K562 (cell line): ENCODE measurements at regions not wholly inside any gene's neighbourhood (a gene's known extent, or its start where the extent isn't known, plus 50 kb on each side); places are given as distances from the start of the nearest gene placed in this dataset.

Experiments
- AFF4 ChIP-seq: sonication (generic); formaldehyde crosslinking; IDR thresholded peaks from 2 replicates; pipeline ENCODE4 v1.8.0; 2023; ENCODE audit warnings: mild to moderate bottlenecking, missing genetic modification reagents
- CHAMP1 ChIP-seq: fragments of 450-650 bp; IDR thresholded peaks from 2 replicates; pipeline ENCODE4 v1.6.1; 2016; ENCODE audit warnings: mild to moderate bottlenecking
- CREB1 ChIP-seq, 2 experiments: sonication (generic) in 1 of 2; formaldehyde crosslinking in 1 of 2; IDR thresholded peaks; 2 replicates each; pipeline versions ENCODE4 v1.6.1 to v1.8.0; 2012 to 2022; ENCODE audit warnings: inconsistent platforms in 1 of 2, mild to moderate bottlenecking in 1 of 2, missing genetic modification reagents in 1 of 2, moderate library complexity in 1 of 2
- CTCF ChIP-seq, 3 experiments: IDR thresholded peaks in 2 of 3; conservative IDR thresholded peaks in 1 of 3; 2 replicates each; pipeline ENCODE4 v1.5.1; 2011 to 2012; ENCODE audit warnings: low read length in 3 of 3, mild to moderate bottlenecking in 3 of 3, control low read depth in 2 of 3, improper control_type of control experiment in 1 of 3, inconsistent platforms in 1 of 3, low read depth in 1 of 3, mixed read lengths in 1 of 3, moderate library complexity in 1 of 3; ENCODE audit not compliant: insufficient read depth in 2 of 3
- DNMT1 ChIP-seq: fragments of 450-650 bp; IDR thresholded peaks from 2 replicates; pipeline ENCODE4 v1.6.1; 2016; ENCODE audit warnings: antibody characterized with exemption, mild to moderate bottlenecking
- FOXJ3 ChIP-seq: sonication (generic); formaldehyde crosslinking; IDR thresholded peaks from 2 replicates; pipeline ENCODE4 v1.4.0; 2020; ENCODE audit warnings: mild to moderate bottlenecking, missing genetic modification reagents
- HDAC1 ChIP-seq, 2 experiments: fragments of 450-650 bp; IDR thresholded peaks; 2 replicates each; pipeline ENCODE4 v1.6.1; 2016 to 2017; ENCODE audit warnings: inconsistent platforms in 1 of 2, mild to moderate bottlenecking in 1 of 2, moderate library complexity in 1 of 2
- MAFF ChIP-seq: IDR thresholded peaks from 2 replicates; pipeline ENCODE4 v1.6.1; 2012; ENCODE audit warnings: low read length, improper control_type of control experiment
- MXI1 ChIP-seq: IDR thresholded peaks from 2 replicates; pipeline ENCODE4 v1.6.1; 2011; ENCODE audit warnings: low read depth, mild to moderate bottlenecking, improper control_type of control experiment, low read length
- NR2C1 ChIP-seq, 2 experiments: fragments of 450-650 bp; IDR thresholded peaks; 2 replicates each; pipeline ENCODE4 v1.6.1; 2017; ENCODE audit warnings: mild to moderate bottlenecking in 2 of 2, antibody characterized with exemption in 1 of 2, inconsistent platforms in 1 of 2, missing compliant biosample characterization in 1 of 2, missing genetic modification characterization in 1 of 2
- NR2C2 ChIP-seq, 2 experiments: fragments of 200-800 bp in 1 of 2; sonication (Bioruptor generic) in 1 of 2; sonication (generic) in 1 of 2; formaldehyde crosslinking in 1 of 2; IDR thresholded peaks; 2 replicates each; pipeline versions ENCODE4 v1.6.1 to v1.8.0; 2016 to 2022; ENCODE audit warnings: mild to moderate bottlenecking in 1 of 2, missing compliant biosample characterization in 1 of 2, missing genetic modification characterization in 1 of 2, missing genetic modification reagents in 1 of 2
- SRSF7 ChIP-seq: fragments of 200-400 bp; formaldehyde crosslinking; optimal IDR thresholded peaks from 2 replicates; pipeline ENCODE3; 2017; ENCODE audit warnings: mild to moderate bottlenecking, low read depth, low read length
- ZBTB26 ChIP-seq: fragments of 450-650 bp; formaldehyde crosslinking; IDR thresholded peaks from 2 replicates; pipeline ENCODE4 v1.4.0; 2022; ENCODE audit warnings: missing genetic modification characterization
- ZNF24 ChIP-seq: fragments of 450-650 bp; IDR thresholded peaks from 2 replicates; pipeline ENCODE4 v1.6.1; 2016

- TF ChIP-seq MAFF (no peak), ZBTB26 (no peak), FOXJ3 (CRISPR knock-in tag) (no peak), ZNF24 (no peak), HDAC1 (IDR thresholded peaks at IDR 0.05) (no peak), NR2C2 (CRISPR knock-in tag; IDR thresholded peaks at IDR 0.05) (no peak), NR2C2 (tag; IDR thresholded peaks at IDR 0.05) (no peak), CHAMP1 (no peak), SRSF7 (no peak), CREB1 (IDR thresholded peaks at IDR 0.05) (no peak), CREB1 (CRISPR knock-in tag; IDR thresholded peaks at IDR 0.05) (no peak), CTCF (IDR thresholded peaks at IDR 0.05 in 2 of 3, conservative IDR thresholded peaks at IDR 0.05 in 1 of 3; ENCODE audit: insufficient read depth in 2 of 3, low read depth in 1 of 3, low read length in 3 of 3) (no peak), AFF4 (CRISPR knock-in tag) (no peak), NR2C1 (IDR thresholded peaks at IDR 0.05) (no peak), NR2C1 (tag; IDR thresholded peaks at IDR 0.05) (no peak), DNMT1 (no peak), MXI1 (no peak)
Measured at GRCh38 chr2:146992466-146992865, 852.4 kb upstream of the ACVR2A start.
